GM19455 (cell line): ENCODE measurements at regions not wholly inside any gene's neighbourhood (a gene's known extent, or its start where the extent isn't known, plus 50 kb on each side); places are given as distances from the start of the nearest gene placed in this dataset.

Experiments used
- ATAC-seq: cut with Tn5 transposase; IDR thresholded peaks from one replicate; pipeline ENCODE4 v1.9.1; 2021; ENCODE audit not compliant: unreplicated experiment

DNA sequence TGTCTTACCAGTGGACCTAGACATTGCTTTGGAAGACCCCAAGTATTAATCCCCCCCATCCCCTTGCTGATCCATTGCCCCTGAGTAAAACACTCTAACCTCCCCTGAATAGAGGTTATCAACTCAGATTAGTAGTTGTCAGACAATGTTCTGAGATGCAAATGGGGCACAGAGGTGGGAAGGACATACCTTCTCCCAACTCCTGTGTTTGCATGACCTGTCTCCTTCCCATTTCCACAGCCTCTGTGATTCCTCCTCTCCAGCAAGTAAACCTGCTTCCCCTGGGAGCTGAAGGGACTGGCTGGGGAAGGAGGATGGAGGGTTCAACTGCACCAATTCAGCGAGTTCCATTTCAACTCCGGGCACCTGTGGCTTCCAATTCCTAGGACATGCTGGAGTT is 199.8 kb upstream of the SASH1 start:
- no peak for ATAC-seq

GRCh38 chr6:148143771-148144170 is 198.9 kb upstream of the SASH1 start:
- ATAC-seq = no peak

DNA sequence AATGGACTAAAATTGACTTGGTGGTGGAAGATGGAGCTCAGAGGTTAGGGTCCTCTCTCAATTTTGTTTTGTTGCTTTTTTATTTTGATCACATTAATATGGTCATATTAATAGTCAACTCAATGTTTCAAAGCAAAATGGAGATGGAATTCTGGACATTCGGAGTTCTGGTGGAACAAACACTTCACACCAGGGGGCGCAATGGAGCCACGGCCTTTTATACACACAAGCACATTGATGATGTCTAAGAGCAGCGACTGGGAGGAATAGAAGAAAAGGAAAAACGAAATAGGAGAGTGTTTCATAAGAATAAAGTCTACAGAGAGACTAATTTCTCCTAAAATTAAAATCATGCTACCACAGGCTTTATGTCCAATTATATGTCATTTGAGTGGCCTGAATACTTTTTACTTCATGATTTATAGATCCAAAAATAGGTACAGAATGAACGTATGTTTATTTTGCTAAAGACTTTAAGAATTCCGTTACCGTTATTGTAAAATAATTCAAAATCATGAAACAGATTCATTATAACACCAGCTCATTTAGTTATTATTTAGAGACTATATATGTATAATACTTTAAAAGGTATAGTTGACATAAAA is 197.6 kb upstream of the SASH1 start:
- peak; percentile 80 for ATAC-seq

DNA sequence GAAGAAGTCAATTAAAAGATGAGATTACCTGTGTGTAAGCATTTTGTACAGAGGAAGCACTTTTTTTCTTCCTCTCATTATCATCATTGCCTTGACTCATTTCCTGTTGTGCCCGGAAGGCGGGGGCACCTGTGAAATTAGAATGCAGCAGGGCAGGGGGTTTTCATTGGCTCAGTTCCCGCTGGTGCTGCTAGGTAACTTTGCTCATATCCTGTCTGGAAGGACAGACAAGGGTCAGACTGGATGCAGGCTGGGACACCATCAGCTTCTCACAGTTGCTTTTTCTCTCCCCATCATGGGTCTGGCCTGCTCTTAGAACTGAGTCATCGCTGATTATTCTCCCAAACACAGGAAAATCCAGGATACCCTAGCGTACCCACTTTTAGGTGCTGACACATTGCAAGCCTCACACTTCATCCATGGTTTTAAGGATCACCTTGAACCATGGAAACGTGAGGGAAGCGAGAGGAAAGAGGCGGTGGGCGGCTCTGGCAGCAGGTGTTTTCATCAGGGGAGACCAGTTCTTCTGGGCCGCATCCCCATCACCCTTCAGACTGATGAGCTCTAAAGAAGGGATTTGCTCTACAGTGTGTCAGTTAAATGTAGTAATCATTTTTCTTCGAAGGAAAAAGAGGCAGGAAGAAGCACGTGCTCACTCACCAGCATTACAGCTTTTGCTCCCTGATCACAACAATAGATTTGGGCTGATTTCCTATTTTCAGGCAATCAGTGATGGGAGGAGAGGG is 195.7 kb upstream of the SASH1 start:
- no peak for ATAC-seq

DNA sequence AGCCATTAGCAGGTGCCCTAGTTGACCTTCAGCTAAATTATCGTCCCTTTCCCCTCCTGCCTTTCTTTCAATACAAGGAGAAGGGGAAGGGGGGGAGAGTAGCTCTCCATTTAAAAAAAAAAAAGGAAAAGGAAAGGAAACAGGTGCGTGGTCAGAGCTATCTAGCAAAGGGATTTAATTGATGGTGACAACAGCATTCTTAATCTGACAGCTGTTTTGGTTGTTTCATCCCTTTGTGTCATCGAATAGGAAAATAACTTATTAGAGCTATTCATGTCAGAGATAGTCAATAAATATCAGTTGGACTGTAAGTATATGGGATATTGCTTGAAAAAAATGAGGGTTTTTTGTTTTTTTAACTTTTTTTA is 195.2 kb upstream of the SASH1 start:
- no peak for ATAC-seq

- no peak for ATAC-seq
Observed at GRCh38 chr6:148151896-148152643, 190.6 kb upstream of the SASH1 start.

GRCh38 chr6:148154668-148155067 is 188.0 kb upstream of the SASH1 start:
- no peak for ATAC-seq

- ATAC-seq = no peak
Observed at GRCh38 chr6:148155293-148155692, 187.3 kb upstream of the SASH1 start.

DNA sequence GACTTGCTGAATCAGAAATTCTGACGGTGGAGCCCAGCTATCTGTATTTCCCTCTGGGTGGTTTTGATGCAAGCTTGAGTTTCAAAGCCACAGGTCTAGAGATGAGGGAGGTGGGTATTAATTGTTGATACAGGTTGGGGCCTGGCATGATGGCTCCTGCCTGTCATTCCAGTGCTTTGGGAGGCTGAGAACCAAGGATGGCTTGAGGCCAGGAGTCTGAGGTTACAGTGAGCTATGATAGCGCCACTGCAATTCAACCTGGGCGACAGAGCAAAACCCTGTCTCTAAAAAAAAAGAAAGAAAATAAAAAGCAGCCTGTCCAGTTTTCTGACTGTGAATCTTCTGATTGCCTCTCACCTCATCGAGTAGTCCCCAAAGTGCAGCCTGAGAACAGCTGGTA is 184.8 kb upstream of the SASH1 start:
- no peak for ATAC-seq

DNA sequence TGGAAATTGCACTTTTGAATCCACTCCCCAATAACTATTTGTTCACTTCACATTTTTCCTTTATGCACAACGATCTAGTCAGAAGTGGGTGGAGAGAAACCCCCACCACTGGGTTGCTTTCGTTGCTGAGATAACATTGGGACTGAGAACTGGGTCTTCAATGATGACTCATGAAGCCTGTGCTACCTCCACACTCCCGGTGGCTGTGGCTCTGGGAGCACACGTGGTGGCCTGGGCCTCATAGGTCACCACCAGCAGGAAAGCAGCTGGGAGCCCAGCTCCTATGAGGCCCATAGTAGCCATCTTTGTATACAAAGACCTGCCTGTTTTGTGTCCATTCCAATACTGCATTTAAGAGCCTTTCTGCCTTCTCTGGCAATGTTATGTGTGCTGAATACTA is 178.0 kb upstream of the SASH1 start:
- ATAC-seq = no peak

- ATAC-seq = no peak
Observed at GRCh38 chr6:148166339-148166968, 176.2 kb upstream of the SASH1 start.

DNA sequence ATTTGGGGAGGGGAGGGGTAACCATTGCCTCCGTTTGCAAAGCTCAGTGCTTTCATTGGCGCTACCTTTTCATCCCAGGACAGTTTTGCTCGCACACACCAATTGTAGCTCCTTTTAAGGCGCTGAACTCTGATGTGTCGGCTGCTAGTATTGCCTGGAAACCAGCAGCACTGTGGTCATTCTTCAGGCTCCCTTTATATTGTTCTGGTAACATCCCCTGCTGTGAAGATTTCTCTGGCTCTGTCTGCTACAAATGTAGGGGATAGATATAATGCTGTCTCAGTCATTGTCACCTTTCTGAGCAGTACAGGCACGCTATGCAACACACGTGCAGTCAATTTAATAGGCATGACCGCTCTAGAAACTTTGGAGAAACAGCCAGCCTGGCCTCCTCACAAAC is 172.9 kb upstream of the SASH1 start:
- no peak for ATAC-seq

DNA sequence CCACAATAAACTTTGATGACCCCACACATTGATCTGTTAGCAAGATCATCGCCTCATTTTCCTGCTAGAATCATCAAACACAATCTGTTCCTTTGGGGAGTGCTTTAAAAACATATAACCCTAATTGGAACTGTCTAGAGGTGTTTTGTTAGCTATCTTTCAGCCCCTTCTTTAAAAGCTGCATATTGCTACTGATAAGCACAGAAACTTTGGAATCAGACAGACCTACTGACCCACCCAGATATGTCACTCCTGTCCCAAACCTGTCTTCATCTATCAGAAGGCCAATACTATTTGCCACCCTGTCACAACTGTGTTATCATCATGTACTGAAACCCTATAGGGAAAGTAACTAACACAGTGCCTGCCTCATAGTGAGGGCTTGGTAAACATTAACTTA is 172.4 kb upstream of the SASH1 start:
- no peak for ATAC-seq

DNA sequence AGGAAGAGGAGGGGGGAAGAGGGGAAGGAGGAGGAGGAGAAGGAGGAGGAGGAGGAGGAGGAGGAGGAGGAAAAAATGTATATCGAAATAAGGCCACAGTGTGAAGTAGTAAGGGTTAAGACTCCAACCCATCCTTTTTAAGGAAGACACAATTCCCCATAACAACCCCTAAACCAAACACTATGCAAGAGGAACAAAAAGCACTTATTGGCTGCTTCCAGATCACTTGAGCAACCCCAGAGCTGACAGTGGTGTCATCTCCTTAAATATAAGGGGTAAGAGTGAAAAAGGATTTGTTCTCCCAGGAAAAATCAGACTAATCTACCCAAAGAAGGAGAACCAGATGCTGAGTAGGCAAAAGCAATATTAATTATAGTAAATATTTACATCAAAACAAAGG is 169.1 kb upstream of the SASH1 start:
- no peak for ATAC-seq

- ATAC-seq = no peak
Observed at GRCh38 chr6:148175550-148176188, 167.0 kb upstream of the SASH1 start.

DNA sequence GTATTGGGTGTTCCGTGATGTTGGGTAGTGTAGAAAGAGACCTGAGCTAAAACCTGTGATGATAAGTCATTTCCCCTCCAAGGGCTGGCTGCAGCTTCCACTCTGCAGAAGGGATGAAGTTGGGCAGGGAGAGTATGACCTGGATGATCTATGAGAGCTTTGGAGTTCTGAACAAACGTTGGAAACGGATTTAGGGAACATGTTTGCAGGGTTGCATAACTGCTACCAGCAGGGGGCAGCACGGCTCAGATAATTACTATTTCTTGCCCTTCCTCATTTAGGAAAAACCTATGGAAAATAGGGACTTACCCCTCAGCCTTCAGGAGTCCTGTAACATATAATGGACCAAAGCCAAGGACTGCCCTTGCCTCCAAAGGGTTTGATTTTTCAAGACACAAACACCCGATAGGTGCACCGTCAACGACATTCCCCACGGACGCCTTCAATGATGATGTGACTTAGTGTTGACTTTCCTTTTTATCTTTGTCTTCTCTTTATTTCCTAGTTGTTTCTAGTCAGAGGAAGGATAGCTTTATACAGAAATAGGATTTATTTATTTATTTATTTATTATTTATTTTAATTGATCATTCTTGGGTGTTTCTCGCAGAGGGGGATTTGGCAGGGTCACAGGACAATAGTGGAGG is 164.9 kb upstream of the SASH1 start:
- ATAC-seq = no peak

DNA sequence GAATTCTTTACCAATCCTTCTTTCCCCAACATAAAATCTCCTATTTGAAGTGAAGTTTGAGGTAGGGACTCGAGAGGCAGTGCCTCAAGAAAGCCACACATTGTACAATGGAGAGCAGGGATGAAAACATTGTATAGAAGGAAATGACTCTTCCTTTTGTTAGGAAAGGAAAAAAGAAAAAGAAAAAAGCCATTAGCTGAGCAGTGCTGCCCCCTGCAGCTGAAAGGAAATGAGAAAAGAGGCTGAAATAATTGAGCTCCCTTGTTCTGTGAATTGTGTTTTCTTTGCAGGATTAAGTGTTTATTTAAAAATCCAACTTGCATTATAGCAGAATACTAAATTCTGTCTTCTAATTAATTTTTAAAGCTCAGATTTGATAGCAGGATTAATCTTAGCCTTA is 162.9 kb upstream of the SASH1 start:
- ATAC-seq = no peak

DNA sequence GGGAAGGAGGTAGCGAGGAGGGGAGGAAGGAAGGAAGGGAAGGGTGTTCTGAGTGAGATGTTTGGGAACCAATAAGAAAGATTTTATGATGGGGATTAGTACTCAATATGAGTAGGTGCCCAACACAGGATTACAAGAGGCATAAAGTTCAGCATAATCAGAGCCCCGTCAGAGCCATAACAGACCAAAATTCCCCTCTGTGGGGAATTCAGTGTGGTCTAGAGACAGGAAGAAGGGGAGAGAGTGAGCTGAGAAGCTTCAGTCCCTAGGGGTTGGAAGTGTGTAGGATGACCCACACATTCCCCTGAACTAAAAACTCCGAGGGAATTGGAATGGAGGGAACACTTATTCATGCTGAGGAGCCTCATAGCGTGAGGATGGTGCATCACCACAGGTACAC is 160.3 kb upstream of the SASH1 start:
- no peak for ATAC-seq

DNA sequence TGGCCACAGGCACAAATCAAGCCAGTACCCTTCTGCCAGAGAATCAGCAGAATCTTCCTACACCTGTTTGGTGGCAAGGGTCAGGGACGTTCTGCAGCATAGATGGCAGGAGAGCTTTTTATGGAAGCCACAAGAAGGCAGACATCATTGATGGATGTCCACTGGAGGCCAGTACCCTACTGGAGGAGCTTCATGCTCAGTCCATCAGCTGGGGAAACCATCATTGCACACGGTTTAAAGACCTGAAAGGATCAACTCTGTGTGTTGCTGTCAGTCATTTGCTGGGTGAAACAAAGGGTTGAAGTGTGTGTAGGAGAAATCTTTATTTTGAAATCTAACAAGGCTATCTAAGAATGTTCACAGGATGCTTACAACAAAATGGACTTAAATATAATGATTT is 158.9 kb upstream of the SASH1 start:
- no peak for ATAC-seq

GRCh38 chr6:148186916-148187315 is 155.7 kb upstream of the SASH1 start:
- ATAC-seq = no peak

- no peak for ATAC-seq
Observed at GRCh38 chr6:148192310-148192709, 150.3 kb upstream of the SASH1 start.
